ENCODE measurements at regions not wholly inside any gene's neighbourhood (a gene's known extent, or its start where the extent isn't known, plus 50 kb on each side); places are given as distances from the start of the nearest gene placed in this dataset.

DNA sequence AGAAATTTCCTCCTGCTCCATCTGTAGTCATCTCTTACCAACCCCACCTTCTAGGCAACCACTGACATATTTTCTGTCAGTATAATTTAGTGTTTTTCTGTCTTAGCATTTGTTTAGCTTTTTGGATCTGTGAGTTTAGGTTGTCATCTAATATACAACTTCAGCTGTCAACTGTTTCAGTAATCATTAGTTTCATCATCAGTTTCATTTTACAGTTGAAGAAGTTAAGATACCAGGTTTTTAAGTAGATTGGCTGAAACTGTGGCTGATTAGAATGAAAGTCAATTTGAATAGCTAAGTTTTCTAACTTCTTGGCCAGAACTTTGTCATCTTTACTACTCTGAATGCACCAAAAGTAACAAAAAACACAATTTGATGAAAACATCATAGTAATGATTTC is 1957.3 kb downstream of the NCAM2 start:
- H3K4me3 Mint-ChIP-seq: no peak overlapping the region
- H3F3A ChIP-seq (ENCODE audit: low read depth): no peaks in the 10 kb centered on the region
- DNase-seq (ENCODE audit: low spot score): no peak
- no peak overlapping the region for H2AFZ ChIP-seq (replicated peaks)
- H3K4me2 ChIP-seq: no peak overlapping the region
- no peaks in the 10 kb centered on the region for H3K9me3 Mint-ChIP-seq
- no peaks in the 10 kb centered on the region for H3K27me3 ChIP-seq
- no peak overlapping the region for H3K9ac ChIP-seq
- no peak overlapping the region for H3K4me3 ChIP-seq
- no peaks in the 10 kb centered on the region for H3K27me3 Mint-ChIP-seq (ENCODE audit: insufficient read depth, low read depth)
- H3K36me3 Mint-ChIP-seq: no peaks in the 10 kb centered on the region
- H3K27ac Mint-ChIP-seq: no peak overlapping the region
- H3K27ac ChIP-seq: no peak overlapping the region
- no peaks in the 10 kb centered on the region for H3K9me3 ChIP-seq (ENCODE audit: low read depth)
- H3K4me1 ChIP-seq: no peaks in the 10 kb centered on the region
- no peaks in the 10 kb centered on the region for H3K4me1 Mint-ChIP-seq
- H3K79me2 ChIP-seq (ENCODE audit: low read depth): no peaks in the 10 kb centered on the region
- no peaks in the 10 kb centered on the region for H4K20me1 ChIP-seq (ENCODE audit: low read depth)
- no peaks in the 10 kb centered on the region for H3K36me3 ChIP-seq
- TF ChIP-seq, protein P1, sequence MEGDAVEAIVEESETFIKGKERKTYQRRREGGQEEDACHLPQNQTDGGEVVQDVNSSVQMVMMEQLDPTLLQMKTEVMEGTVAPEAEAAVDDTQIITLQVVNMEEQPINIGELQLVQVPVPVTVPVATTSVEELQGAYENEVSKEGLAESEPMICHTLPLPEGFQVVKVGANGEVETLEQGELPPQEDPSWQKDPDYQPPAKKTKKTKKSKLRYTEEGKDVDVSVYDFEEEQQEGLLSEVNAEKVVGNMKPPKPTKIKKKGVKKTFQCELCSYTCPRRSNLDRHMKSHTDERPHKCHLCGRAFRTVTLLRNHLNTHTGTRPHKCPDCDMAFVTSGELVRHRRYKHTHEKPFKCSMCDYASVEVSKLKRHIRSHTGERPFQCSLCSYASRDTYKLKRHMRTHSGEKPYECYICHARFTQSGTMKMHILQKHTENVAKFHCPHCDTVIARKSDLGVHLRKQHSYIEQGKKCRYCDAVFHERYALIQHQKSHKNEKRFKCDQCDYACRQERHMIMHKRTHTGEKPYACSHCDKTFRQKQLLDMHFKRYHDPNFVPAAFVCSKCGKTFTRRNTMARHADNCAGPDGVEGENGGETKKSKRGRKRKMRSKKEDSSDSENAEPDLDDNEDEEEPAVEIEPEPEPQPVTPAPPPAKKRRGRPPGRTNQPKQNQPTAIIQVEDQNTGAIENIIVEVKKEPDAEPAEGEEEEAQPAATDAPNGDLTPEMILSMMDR (IDR thresholded peaks at IDR 0.05): no peak
- no peak for TF ChIP-seq EZH2 (IDR thresholded peaks at IDR 0.05)
- TF ChIP-seq EZH2phosphoT487 (IDR thresholded peaks at IDR 0.05): no peak

DNA sequence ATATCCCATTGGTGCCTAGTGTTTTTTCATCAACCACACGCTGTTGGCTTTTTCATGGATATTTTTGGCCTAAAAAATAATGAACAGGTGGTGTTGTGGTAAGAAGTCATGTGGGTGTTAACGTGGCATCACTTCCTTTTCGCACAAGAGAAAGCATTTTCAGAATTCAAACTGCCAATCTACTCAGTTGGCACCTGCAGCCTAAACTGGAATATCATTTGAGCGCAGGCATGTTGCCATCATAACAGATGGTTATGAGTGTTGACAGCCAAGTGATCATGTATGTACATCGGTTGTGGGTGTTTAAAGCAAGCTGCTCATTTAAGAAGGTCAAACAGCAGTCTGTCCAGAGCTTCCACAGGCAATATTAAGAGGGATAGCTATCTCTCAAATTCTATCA is 1963.0 kb downstream of the NCAM2 start:
- Mint-ChIP-seq H3K9me3 (no peaks in the 10 kb centered on the region), H3K27me3 (ENCODE audit: insufficient read depth, low read depth) (peaks cover 2% of the 10 kb centered on the region), H3K4me1 (no peaks in the 10 kb centered on the region), H3K4me3 (no peak overlapping the region), H3K27ac (no peak overlapping the region), H3K36me3 (no peaks in the 10 kb centered on the region)
- Histone ChIP-seq H3K27ac (no peak overlapping the region), H3K27me3 (no peaks in the 10 kb centered on the region), H3K4me1 (no peaks in the 10 kb centered on the region), H3K4me3 (no peak overlapping the region), H3K4me2 (no peak overlapping the region), H4K20me1 (ENCODE audit: low read depth) (no peaks in the 10 kb centered on the region), H3K9ac (no peak overlapping the region), H3K79me2 (ENCODE audit: low read depth) (no peaks in the 10 kb centered on the region), H3F3A (ENCODE audit: low read depth) (no peaks in the 10 kb centered on the region), H2AFZ (replicated peaks) (no peak overlapping the region), H3K36me3 (no peaks in the 10 kb centered on the region), H3K9me3 (ENCODE audit: low read depth) (no peaks in the 10 kb centered on the region)
- DNase-seq (ENCODE audit: low spot score): no peak
- TF ChIP-seq EZH2 (IDR thresholded peaks at IDR 0.05) (no peak), EZH2phosphoT487 (IDR thresholded peaks at IDR 0.05) (no peak)
- TF ChIP-seq, protein P1 (IDR thresholded peaks at IDR 0.05): no peak

DNA sequence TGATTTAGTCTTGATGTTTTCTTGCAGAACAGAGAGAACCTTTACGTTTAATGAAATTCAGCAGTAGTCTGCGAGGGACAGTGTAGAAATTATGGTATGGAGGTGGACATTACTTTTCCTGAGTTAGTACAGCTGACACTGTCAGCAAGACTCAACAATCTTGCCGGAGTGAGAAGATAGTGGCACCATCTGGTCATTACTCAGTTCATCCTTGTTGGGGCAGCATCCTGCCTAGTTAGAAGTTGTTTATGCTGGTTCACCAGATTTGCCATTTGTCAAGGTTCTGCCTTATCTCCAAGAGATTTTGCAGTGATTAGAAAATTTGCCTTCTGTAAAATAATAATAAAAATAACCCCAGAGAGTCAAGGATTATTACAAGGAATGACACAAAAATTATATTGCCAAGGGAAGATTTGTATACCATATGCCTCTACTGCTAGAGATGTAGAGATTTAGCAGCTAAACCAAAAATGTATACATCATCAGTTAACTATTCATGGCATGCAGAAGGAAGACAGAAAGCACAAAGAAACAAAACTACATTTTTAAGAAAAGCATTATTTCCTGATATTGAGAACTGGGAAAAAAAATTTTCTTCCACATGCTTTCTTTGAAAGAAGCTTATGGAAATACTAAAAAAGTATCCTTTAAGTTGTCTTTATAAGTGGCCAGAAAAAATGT is 1967.4 kb downstream of the NCAM2 start:
- Histone ChIP-seq H3K9me3 (ENCODE audit: low read depth) (no peaks in the 10 kb centered on the region), H3F3A (ENCODE audit: low read depth) (no peaks in the 10 kb centered on the region), H3K4me1 (no peaks in the 10 kb centered on the region), H2AFZ (replicated peaks) (no peak overlapping the region), H3K4me3 (no peak overlapping the region), H4K20me1 (ENCODE audit: low read depth) (no peaks in the 10 kb centered on the region), H3K27ac (no peak overlapping the region), H3K27me3 (no peaks in the 10 kb centered on the region), H3K36me3 (no peaks in the 10 kb centered on the region), H3K79me2 (ENCODE audit: low read depth) (no peaks in the 10 kb centered on the region), H3K4me2 (no peak overlapping the region), H3K9ac (no peak overlapping the region)
- Mint-ChIP-seq H3K4me3 (no peak overlapping the region), H3K27ac (no peak overlapping the region), H3K27me3 (ENCODE audit: insufficient read depth, low read depth) (peaks cover 3% of the 10 kb centered on the region), H3K4me1 (no peaks in the 10 kb centered on the region), H3K36me3 (no peaks in the 10 kb centered on the region), H3K9me3 (no peaks in the 10 kb centered on the region)
- TF ChIP-seq EZH2 (IDR thresholded peaks at IDR 0.05) (no peak), EZH2phosphoT487 (IDR thresholded peaks at IDR 0.05) (no peak)
- TF ChIP-seq, protein P1 (IDR thresholded peaks at IDR 0.05): no peak
- DNase-seq (ENCODE audit: low spot score): no peak

Measured in neural progenitor cell (in vitro differentiated cells).